ENCODE measurements at regions not wholly inside any gene's neighbourhood (a gene's known extent, or its start where the extent isn't known, plus 50 kb on each side); places are given as distances from the start of the nearest gene placed in this dataset.
"Not testable (repeated sequence)": the region's sequence is repeated elsewhere in the genome, so short reads cannot be mapped to it uniquely, and the experiment has no call there.

GRCh38 chr2:186976329-186976728 is 127.4 kb upstream of the ZSWIM2 start:
- H3K27me3 ChIP-seq (replicated peaks) = no peaks in the 10 kb centered on the region
- no peak overlapping the region for H3K27ac ChIP-seq
- no peak overlapping the region for H3K4me3 ChIP-seq (ENCODE audit: low read depth, low read length)
- in situ Hi-C loops (cut with HindIII; ENCODE audit: low pct_ligation_motif_present, low sequenced_read_pairs) = no loop called here
- TF ChIP-seq CTCF (IDR thresholded peaks at IDR 0.05; ENCODE audit: low read depth, low read length, missing control alignments) = no peak
- no peak for DNase-seq
- no peaks in the 10 kb centered on the region for H3K36me3 ChIP-seq (replicated peaks)

- in situ Hi-C loops (cut with HindIII; ENCODE audit: low pct_ligation_motif_present, low sequenced_read_pairs) = no loop called here
- DNase-seq = no peak
- TF ChIP-seq CTCF (IDR thresholded peaks at IDR 0.05; ENCODE audit: low read depth, low read length, missing control alignments) = no peak
- Histone ChIP-seq H3K4me3 (ENCODE audit: low read depth, low read length) (no peak overlapping the region), H3K27me3 (replicated peaks) (no peaks in the 10 kb centered on the region), H3K27ac (no peak overlapping the region), H3K36me3 (replicated peaks) (no peaks in the 10 kb centered on the region)
Measured at GRCh38 chr2:186972281-186972970, 123.5 kb upstream of the ZSWIM2 start.

GRCh38 chr2:186968277-186968676 is 119.3 kb upstream of the ZSWIM2 start:
- no peak overlapping the region for H3K27ac ChIP-seq
- H3K36me3 ChIP-seq (replicated peaks) = no peaks in the 10 kb centered on the region
- TF ChIP-seq CTCF (IDR thresholded peaks at IDR 0.05; ENCODE audit: low read depth, low read length, missing control alignments) = no peak
- no peak for DNase-seq
- H3K4me3 ChIP-seq (ENCODE audit: low read depth, low read length) = no peak overlapping the region
- in situ Hi-C loops (cut with HindIII; ENCODE audit: low pct_ligation_motif_present, low sequenced_read_pairs) = no loop called here
- H3K27me3 ChIP-seq (replicated peaks) = no peaks in the 10 kb centered on the region

GRCh38 chr2:186966015-186966414 is 117.0 kb upstream of the ZSWIM2 start:
- H3K27ac ChIP-seq = no peak overlapping the region
- no peaks in the 10 kb centered on the region for H3K36me3 ChIP-seq (replicated peaks)
- TF ChIP-seq CTCF (IDR thresholded peaks at IDR 0.05; ENCODE audit: low read depth, low read length, missing control alignments) = no peak
- no peak for DNase-seq
- no peak overlapping the region for H3K4me3 ChIP-seq (ENCODE audit: low read depth, low read length)
- in situ Hi-C loops (cut with HindIII; ENCODE audit: low pct_ligation_motif_present, low sequenced_read_pairs) = no loop called here
- no peaks in the 10 kb centered on the region for H3K27me3 ChIP-seq (replicated peaks)

- H3K27ac ChIP-seq = no peak overlapping the region
- H3K36me3 ChIP-seq (replicated peaks) = no peaks in the 10 kb centered on the region
- TF ChIP-seq CTCF (IDR thresholded peaks at IDR 0.05; ENCODE audit: low read depth, low read length, missing control alignments) = no peak
- H3K4me3 ChIP-seq (ENCODE audit: low read depth, low read length) = no peak overlapping the region
- in situ Hi-C loops (cut with HindIII; ENCODE audit: low pct_ligation_motif_present, low sequenced_read_pairs) = no loop called here
- no peak for DNase-seq
- no peaks in the 10 kb centered on the region for H3K27me3 ChIP-seq (replicated peaks)
Measured at GRCh38 chr2:186962085-186962747, 113.2 kb upstream of the ZSWIM2 start.

- DNase-seq; H3K4me3 ChIP-seq (ENCODE audit: low read depth, low read length); H3K27ac ChIP-seq; in situ Hi-C loops (cut with HindIII; ENCODE audit: low pct_ligation_motif_present, low sequenced_read_pairs); H3K27me3 ChIP-seq (replicated peaks); H3K36me3 ChIP-seq (replicated peaks): not testable (repeated sequence)
Measured at GRCh38 chr2:186960241-186960640, 111.3 kb upstream of the ZSWIM2 start.

Data from brain microvascular endothelial cell (primary cell).